Motor neuron (in vitro differentiated cells): ENCODE measurements at regions not wholly inside any gene's neighbourhood (a gene's known extent, or its start where the extent isn't known, plus 50 kb on each side); places are given as distances from the start of the nearest gene placed in this dataset.
A peak's percentile ranks its signal among the peaks of the same experiment; 100 is the strongest.

Experiments used
- ATAC-seq, 8 experiments: fragments of 200-7000 bp; cut with Tn5 transposase; replicated peaks in 6 of 8; 2 replicates each; pipeline ENCODE4 v1.8.0; 2021; ENCODE audit warnings: mild to moderate bottlenecking in 8 of 8, moderate library complexity in 8 of 8
- H3K27ac ChIP-seq, 2 donors: fragments of 250-450 bp; sonication (Bioruptor Pico); 2 replicates each; pipeline ENCODE4 v1.9.0; 2021; ENCODE audit warnings: antibody characterized with exemption in 2 of 2, mild to moderate bottlenecking in 2 of 2, moderate library complexity in 1 of 2
- H3K4me1 ChIP-seq, 2 donors: fragments of 250-450 bp; sonication (Bioruptor Pico); replicated peaks in 1 of 2; 2 replicates each; pipeline ENCODE4 v1.6.1; 2021; ENCODE audit warnings: antibody characterized with exemption in 2 of 2, mild to moderate bottlenecking in 2 of 2, moderate library complexity in 1 of 2
- H3K4me3 ChIP-seq, 5 donors: fragments of 250-450 bp; sonication (Bioruptor Pico); 2 replicates each; pipeline ENCODE4 v1.9.0; 2021; ENCODE audit warnings: antibody characterized with exemption in 5 of 5, mild to moderate bottlenecking in 5 of 5, moderate library complexity in 4 of 5
- WGBS, 10 experiments: fragments of 450-650 bp; shearing (Covaris generic); methylation state at CpG; one replicate each; pipeline ENCODE4 v1.0.0; 2022; 5-methylcytosine and 5-hydroxymethylcytosine counted together
- in situ Hi-C, 9 experiments: fragments of 400-800 bp; cut with MboI; loops; one replicate each; pipeline ENCODE4 v1.15.0; 2021; ENCODE audit warnings: low sequenced_read_pairs in 9 of 9, low pct_unique_long_range_greater_than_20kb in 2 of 9; ENCODE audit not compliant: unreplicated experiment in 9 of 9

- in situ Hi-C loops = no loop called here
- 47 to 90% (median 80%) methylated on average over 2 to 4 of the region's 4 CpGs; no CpG with 5 or more reads in 5 of the 10 experiments for WGBS, 10 experiments
- Histone ChIP-seq H3K4me3 (no peak overlapping the region), H3K4me1 (no peaks in the 10 kb centered on the region), H3K27ac (no peak overlapping the region)
- peak in 2 of 8 experiments; percentile 49 to 53 for ATAC-seq
Observed at GRCh38 chr7:32158751-32159745, 88.8 kb upstream of the PDE1C start.

- H3K4me3 ChIP-seq = no peak overlapping the region
- in situ Hi-C loops = no loop called here
- ATAC-seq = peak in 1 of 8 experiments; percentile 30
- WGBS, 10 experiments = 57 to 97% (median 79%) methylated on average over 1 to 5 of the region's 5 CpGs; no CpG with 5 or more reads in 1 of the 10 experiments
- H3K4me1 ChIP-seq = no peaks in the 10 kb centered on the region
- no peak overlapping the region for H3K27ac ChIP-seq
Observed at GRCh38 chr7:32158076-32158475, 87.9 kb upstream of the PDE1C start.

DNA sequence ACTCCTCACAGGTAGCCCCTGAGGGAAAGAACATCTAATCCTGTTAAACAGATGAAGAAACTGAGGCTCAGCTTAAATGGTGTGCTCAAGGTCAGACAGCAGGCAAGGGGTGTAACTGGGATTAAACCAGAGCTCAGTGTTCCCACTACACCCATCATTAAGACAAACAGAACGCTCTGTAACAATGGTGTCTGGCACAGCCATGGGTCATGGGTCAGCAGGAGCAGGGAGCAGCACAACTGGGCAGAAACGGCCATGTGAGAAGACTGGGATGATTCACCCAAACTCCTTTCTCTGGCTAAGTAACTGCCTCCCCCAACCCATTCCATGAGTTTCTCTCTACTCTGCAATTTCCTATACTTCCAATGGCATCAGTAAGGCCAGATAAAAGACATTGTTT lies 85.5 kb upstream of the PDE1C start:
- no peak overlapping the region for H3K4me3 ChIP-seq
- no peaks in the 10 kb centered on the region for H3K4me1 ChIP-seq
- 0 to 80% (median 50%) methylated on average over 1 to 2 of the region's 2 CpGs; no CpG with 5 or more reads in 4 of the 10 experiments for WGBS, 10 experiments
- ATAC-seq = peak in 2 of 8 experiments; percentile 43 to 61
- H3K27ac ChIP-seq = no peak overlapping the region
- in situ Hi-C loops = no loop called here

- 38 to 100% (median 83%) methylated on average over 1 to 3 of the region's 3 CpGs; no CpG with 5 or more reads in 5 of the 10 experiments for WGBS, 10 experiments
- Histone ChIP-seq H3K4me3 (no peak overlapping the region), H3K4me1 (no peaks in the 10 kb centered on the region), H3K27ac (no peak overlapping the region)
- no peak for ATAC-seq
- in situ Hi-C loops = no loop called here
Observed at GRCh38 chr7:32154797-32155196, 84.6 kb upstream of the PDE1C start.

GRCh38 chr7:32153006-32153405 lies 82.8 kb upstream of the PDE1C start:
- Histone ChIP-seq H3K4me3 (no peak overlapping the region), H3K27ac (no peak overlapping the region), H3K4me1 (no peaks in the 10 kb centered on the region)
- ATAC-seq = no peak
- in situ Hi-C loops = no loop called here
- WGBS, 10 experiments = 67 to 100% (median 86%) methylated on average over 2 to 4 of the region's 4 CpGs; no CpG with 5 or more reads in 1 of the 10 experiments

DNA sequence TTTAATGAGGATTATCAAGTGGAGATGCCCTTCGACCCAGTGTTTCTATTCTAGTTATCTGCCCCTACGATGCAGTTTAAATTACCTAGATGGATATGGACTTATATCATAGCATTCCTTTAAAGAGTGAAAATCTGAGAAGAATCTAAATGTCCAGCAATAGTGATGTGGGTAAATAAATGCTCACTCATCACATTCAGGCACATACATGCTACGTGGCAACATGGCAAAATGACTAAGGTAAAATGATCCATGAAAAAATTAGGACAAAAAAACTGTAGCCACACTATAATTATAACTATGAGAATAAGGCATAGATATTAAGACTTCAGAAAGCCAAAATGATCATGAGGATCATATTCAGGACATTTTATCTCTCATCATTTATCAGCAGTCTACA lies 82.4 kb upstream of the PDE1C start:
- no peak overlapping the region for H3K4me3 ChIP-seq
- no peak for ATAC-seq
- H3K27ac ChIP-seq = no peak overlapping the region
- WGBS, 10 experiments = 40 to 100% (median 82%) methylated on average over 1 to 3 of the region's 3 CpGs; no CpG with 5 or more reads in 1 of the 10 experiments
- in situ Hi-C loops = no loop called here
- H3K4me1 ChIP-seq = no peaks in the 10 kb centered on the region

DNA sequence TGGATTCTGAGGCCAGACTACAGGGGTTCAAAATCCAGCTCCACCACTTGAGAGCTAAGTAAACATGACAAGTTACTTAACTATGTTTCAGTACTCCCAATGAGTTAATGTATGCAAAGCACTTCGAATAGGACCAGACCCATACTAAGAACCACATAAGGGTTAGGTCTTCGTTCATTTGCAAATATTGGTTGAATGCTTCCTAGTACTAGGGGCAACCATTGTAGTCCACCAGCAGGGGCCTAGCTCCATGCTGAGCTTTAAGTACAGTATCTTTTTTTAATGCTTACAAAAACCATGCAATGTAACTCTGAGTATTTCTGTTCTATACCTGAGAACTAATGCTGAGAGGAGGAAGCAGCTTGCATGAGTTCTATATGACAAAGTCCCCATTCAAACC lies 80.4 kb upstream of the PDE1C start:
- in situ Hi-C loops = no loop called here
- Histone ChIP-seq H3K4me1 (no peaks in the 10 kb centered on the region), H3K4me3 (no peak overlapping the region), H3K27ac (no peak overlapping the region)
- peak in 1 of 8 experiments; percentile 91 for ATAC-seq
- WGBS, 10 experiments = 0 to 57% (median 26%) methylated on average over 1 to 2 of the region's 2 CpGs; no CpG with 5 or more reads in 5 of the 10 experiments

GRCh38 chr7:32150039-32150438 lies 79.8 kb upstream of the PDE1C start:
- H3K27ac ChIP-seq = no peak overlapping the region
- H3K4me1 ChIP-seq = no peaks in the 10 kb centered on the region
- in situ Hi-C loops = no loop called here
- ATAC-seq = no peak
- no peak overlapping the region for H3K4me3 ChIP-seq
- 10 to 67% (median 63%) methylated on average over 1 to 3 of the region's 3 CpGs; no CpG with 5 or more reads in 7 of the 10 experiments for WGBS, 10 experiments

DNA sequence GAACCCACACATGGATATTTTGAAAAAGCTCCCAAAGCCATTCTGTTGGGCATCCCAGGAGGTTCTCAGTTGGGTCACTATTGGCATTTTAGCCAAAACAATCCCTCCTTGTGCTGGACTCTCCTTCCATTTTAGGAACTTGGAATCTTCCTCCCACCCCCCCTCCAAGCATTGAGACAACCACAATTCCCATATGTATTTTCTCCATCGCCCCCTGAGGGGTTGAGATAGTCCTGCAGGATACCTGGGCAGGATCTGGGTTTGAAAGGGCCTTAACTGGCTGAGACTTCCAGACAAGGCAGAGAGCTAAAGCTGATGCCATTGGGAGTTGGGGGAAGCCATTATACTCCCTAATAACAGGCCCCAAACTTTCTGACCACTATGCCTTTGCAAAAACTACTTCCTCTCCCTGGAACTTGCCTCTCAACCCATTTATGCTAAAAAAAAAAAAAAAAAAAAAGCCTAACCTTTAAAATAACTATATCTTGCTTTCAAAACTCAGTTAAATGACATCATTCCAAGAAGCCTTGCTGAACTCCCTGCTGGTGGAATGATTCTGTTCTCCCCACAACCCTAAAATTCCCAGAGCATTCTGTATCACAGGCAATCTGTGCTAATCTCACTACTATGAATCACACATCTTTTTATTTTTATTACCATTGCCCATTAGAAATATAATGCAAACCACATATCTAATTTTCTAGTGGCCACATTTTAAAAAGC lies 77.5 kb upstream of the PDE1C start:
- in situ Hi-C loops = no loop called here
- no peak for ATAC-seq
- 60 to 100% (median 80%) methylated on average over 1 of the region's 1 CpG; no CpG with 5 or more reads in 7 of the 10 experiments for WGBS, 10 experiments

DNA sequence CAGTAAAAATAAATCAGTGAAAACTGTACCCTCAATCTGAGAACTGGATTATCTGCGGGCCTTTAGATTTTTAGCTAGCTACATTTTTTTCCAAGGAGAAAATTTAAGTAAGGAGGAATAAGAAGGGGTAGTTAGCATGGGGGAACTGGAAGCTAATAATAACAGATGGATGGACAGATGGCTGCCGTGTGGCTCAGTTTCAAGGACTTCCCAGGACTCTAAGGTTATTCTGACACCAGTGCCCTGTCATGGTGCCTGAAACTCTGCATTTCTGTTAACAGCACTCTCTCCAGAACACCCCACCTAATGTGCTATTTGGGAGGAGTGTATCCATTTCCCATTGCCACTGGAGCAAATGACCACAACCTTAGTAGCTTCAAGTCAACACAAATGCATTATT lies 75.7 kb upstream of the PDE1C start:
- in situ Hi-C loops = no loop called here

More for the DNA sequence above, 77.5 kb upstream of the PDE1C start:
- Histone ChIP-seq H3K27ac (no peak overlapping the region), H3K4me3 (no peak overlapping the region), H3K4me1 (no peaks in the 10 kb centered on the region)

GRCh38 chr7:32144676-32145075 lies 74.5 kb upstream of the PDE1C start:
- H3K4me3 ChIP-seq = no peak overlapping the region
- H3K27ac ChIP-seq = no peak overlapping the region
- 11 to 100% (median 73%) methylated on average over 1 to 4 of the region's 4 CpGs; no CpG with 5 or more reads in 3 of the 10 experiments for WGBS, 10 experiments
- H3K4me1 ChIP-seq = no peaks in the 10 kb centered on the region
- in situ Hi-C loops = no loop called here
- peak in 3 of 8 experiments; percentile 69 to 96 (median 79) for ATAC-seq

More for the DNA sequence above, 75.7 kb upstream of the PDE1C start:
- Histone ChIP-seq H3K4me3 (no peak overlapping the region), H3K27ac (no peak overlapping the region), H3K4me1 (no peaks in the 10 kb centered on the region)
- WGBS, 10 experiments = 40 to 100% (median 93%) methylated on average over 1 to 2 of the region's 2 CpGs; no CpG with 5 or more reads in 2 of the 10 experiments
- ATAC-seq = no peak

GRCh38 chr7:32143301-32143700 lies 73.1 kb upstream of the PDE1C start:
- Histone ChIP-seq H3K4me3 (no peak overlapping the region), H3K27ac (no peak overlapping the region), H3K4me1 (no peaks in the 10 kb centered on the region)
- ATAC-seq = no peak
- 47 to 100% (median 81%) methylated on average over 1 to 5 of the region's 6 CpGs; no CpG with 5 or more reads in 2 of the 10 experiments for WGBS, 10 experiments
- in situ Hi-C loops = no loop called here

GRCh38 chr7:32142649-32143048 lies 72.4 kb upstream of the PDE1C start:
- in situ Hi-C loops = no loop called here
- H3K27ac ChIP-seq = no peak overlapping the region
- ATAC-seq = no peak

More at GRCh38 chr7:32142649-32143048, 72.4 kb upstream of the PDE1C start:
- WGBS, 10 experiments = 0 to 80% (median 43%) methylated on average over 1 to 3 of the region's 3 CpGs; no CpG with 5 or more reads in 2 of the 10 experiments
- no peak overlapping the region for H3K4me3 ChIP-seq
- H3K4me1 ChIP-seq = no peaks in the 10 kb centered on the region
